ENCODE measurements at regions not wholly inside any gene's neighbourhood (a gene's known extent, or its start where the extent isn't known, plus 50 kb on each side); places are given as distances from the start of the nearest gene placed in this dataset.

DNA sequence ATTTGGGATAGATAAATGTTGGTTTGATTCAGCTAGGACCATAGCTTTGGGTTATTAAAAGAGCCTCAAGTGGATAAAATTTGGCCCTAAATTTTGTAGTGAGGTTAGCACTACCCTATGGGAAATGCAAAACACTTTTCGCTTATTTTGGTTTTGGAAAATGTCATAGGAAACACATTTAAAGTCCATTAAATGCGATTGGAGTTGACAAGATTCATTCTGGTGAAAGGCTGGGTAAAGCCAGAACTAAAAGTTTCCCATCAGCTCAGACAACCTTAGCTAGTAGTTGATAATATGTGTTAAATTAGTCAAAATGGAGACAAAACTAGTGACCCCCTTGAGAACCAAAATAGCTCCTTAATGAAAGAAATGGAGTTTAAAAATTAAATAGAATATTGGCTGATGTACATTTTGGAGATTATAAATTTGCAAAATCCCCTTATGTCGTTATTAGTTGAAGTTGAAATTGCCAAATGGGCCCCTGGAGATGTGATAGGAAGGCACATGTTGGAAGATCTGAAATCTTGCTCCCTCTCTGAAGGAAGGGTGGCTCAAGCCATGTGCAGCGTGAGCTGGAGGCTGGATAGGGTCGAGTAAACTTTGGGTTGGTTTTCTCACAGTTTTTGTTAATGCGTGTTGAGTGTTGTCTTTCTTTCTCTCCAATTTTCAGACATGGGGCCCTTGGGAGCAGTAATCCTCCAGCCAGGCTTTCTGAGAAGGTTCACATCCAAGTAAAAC lies 72.8 kb downstream of the CD83 start:
- TF ChIP-seq, protein P1, sequence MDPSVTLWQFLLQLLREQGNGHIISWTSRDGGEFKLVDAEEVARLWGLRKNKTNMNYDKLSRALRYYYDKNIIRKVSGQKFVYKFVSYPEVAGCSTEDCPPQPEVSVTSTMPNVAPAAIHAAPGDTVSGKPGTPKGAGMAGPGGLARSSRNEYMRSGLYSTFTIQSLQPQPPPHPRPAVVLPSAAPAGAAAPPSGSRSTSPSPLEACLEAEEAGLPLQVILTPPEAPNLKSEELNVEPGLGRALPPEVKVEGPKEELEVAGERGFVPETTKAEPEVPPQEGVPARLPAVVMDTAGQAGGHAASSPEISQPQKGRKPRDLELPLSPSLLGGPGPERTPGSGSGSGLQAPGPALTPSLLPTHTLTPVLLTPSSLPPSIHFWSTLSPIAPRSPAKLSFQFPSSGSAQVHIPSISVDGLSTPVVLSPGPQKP (IDR thresholded peaks at IDR 0.05; ENCODE audit: low read depth, low read length): no peak
- TF ChIP-seq NFIC (IDR thresholded peaks at IDR 0.05; ENCODE audit: low read depth, low read length): no peak
- Histone ChIP-seq H3K79me2 (ENCODE audit: control insufficient read depth, insufficient read depth, low read length) (no peaks in the 10 kb centered on the region), H2AFZ (ENCODE audit: control insufficient read depth, low read depth, low read length) (no peak overlapping the region), H3K9ac (ENCODE audit: control insufficient read depth, insufficient read depth, low read length) (no peak overlapping the region), H3K27ac (ENCODE audit: control insufficient read depth, insufficient read depth) (no peak overlapping the region), H3K4me3 (no peak overlapping the region), H4K20me1 (ENCODE audit: control insufficient read depth, insufficient read depth) (no peaks in the 10 kb centered on the region), H3K27me3 (replicated peaks in 1 of 2; ENCODE audit: control insufficient read depth in 2 of 2, insufficient read depth in 2 of 2, low read length in 1 of 2) (no peaks in the 10 kb centered on the region; a peak in 2 of 4 replicates), H3K9me3 (replicated peaks; ENCODE audit: control insufficient read depth, insufficient read depth, low read length) (no peaks in the 10 kb centered on the region), H3K4me2 (ENCODE audit: control insufficient read depth, insufficient read depth) (no peak overlapping the region), H3K4me1 (ENCODE audit: control insufficient read depth, insufficient read depth, low read length) (no peaks in the 10 kb centered on the region), H3K36me3 (ENCODE audit: control insufficient read depth in 2 of 2, insufficient read depth in 2 of 2, low read length in 1 of 2) (no peaks in the 10 kb centered on the region)
- no peak for FAIRE-seq
- ChIA-PET RAD21 (ENCODE audit: unreplicated experiment) (no interaction called here), SMC1A (ENCODE audit: uncharacterized antibody, unreplicated experiment) (interaction anchor here (0.9 kb wide), 1 partner anchor 27 kb away, joined by 3 read pairs; no protein-coding TSS in a partner anchor), POLR2A (no interaction called here), CTCF (interaction anchor here (0.6 to 1.3 kb wide), 2 partner anchors 144 to 680 kb away, joined by 3 read pairs; no protein-coding TSS in a partner anchor)
- 29% methylated on average over 6 of the region's 6 CpGs for WGBS (ENCODE audit: insufficient coverage, insufficient replicate concordance, low lambda C conversion rate, missing lambda C conversion rate)
- intact Hi-C loops (cut with micrococcal nuclease; ENCODE audit: unreplicated experiment) (no loop called here), in situ Hi-C loops (cut with MboI) (no loop called here)
- no peak for ATAC-seq
- BruUV-seq (replicated peaks): no TSS peak
- no peak for DNase-seq (ENCODE audit: low read depth, low spot score)

- no peak for FAIRE-seq
- 71% methylated on average over 6 of the region's 6 CpGs for WGBS (ENCODE audit: insufficient coverage, insufficient replicate concordance, low lambda C conversion rate, missing lambda C conversion rate)
- H3K27ac ChIP-seq (ENCODE audit: control insufficient read depth, insufficient read depth): no peak overlapping the region
- ChIA-PET CTCF (interaction anchor here (0.6 to 1.3 kb wide), 2 partner anchors 145 to 679 kb away, joined by 3 read pairs; no protein-coding TSS in a partner anchor), RAD21 (ENCODE audit: unreplicated experiment) (no interaction called here), SMC1A (ENCODE audit: uncharacterized antibody, unreplicated experiment) (no interaction called here), POLR2A (no interaction called here)
- no peak overlapping the region for H2AFZ ChIP-seq (ENCODE audit: control insufficient read depth, low read depth, low read length)
- no TSS peak for BruUV-seq (replicated peaks)
- no peak for TF ChIP-seq TCF7 (IDR thresholded peaks at IDR 0.05; ENCODE audit: borderline replicate concordance)
- TF ChIP-seq POLR2AphosphoS2 (IDR thresholded peaks at IDR 0.05; ENCODE audit: low read depth, low read length): no peak
- H4K20me1 ChIP-seq (ENCODE audit: control insufficient read depth, insufficient read depth): no peaks in the 10 kb centered on the region
- H3K27me3 ChIP-seq (replicated peaks in 1 of 2; ENCODE audit: control insufficient read depth in 2 of 2, insufficient read depth in 2 of 2, low read length in 1 of 2): no peaks in the 10 kb centered on the region; a peak in 2 of 4 replicates
- H3K36me3 ChIP-seq (ENCODE audit: control insufficient read depth in 2 of 2, insufficient read depth in 2 of 2, low read length in 1 of 2): no peaks in the 10 kb centered on the region
- intact Hi-C loops (cut with micrococcal nuclease; ENCODE audit: unreplicated experiment) (no loop called here), in situ Hi-C loops (cut with MboI) (no loop called here)
- no peak for DNase-seq (ENCODE audit: low read depth, low spot score)
- no peak overlapping the region for H3K4me2 ChIP-seq (ENCODE audit: control insufficient read depth, insufficient read depth)
- H3K79me2 ChIP-seq (ENCODE audit: control insufficient read depth, insufficient read depth, low read length): no peaks in the 10 kb centered on the region
- no peak overlapping the region for H3K9ac ChIP-seq (ENCODE audit: control insufficient read depth, insufficient read depth, low read length)
- H3K9me3 ChIP-seq (replicated peaks; ENCODE audit: control insufficient read depth, insufficient read depth, low read length): no peaks in the 10 kb centered on the region
- no peak overlapping the region for H3K4me3 ChIP-seq
- H3K4me1 ChIP-seq (ENCODE audit: control insufficient read depth, insufficient read depth, low read length): no peaks in the 10 kb centered on the region
- ATAC-seq: no peak
Observed at GRCh38 chr6:14190929-14191224, 73.3 kb downstream of the CD83 start.

All from GM12878 (cell line).